Spinal cord (tissue), 9 donors: ENCODE measurements at regions not wholly inside any gene's neighbourhood (a gene's known extent, or its start where the extent isn't known, plus 50 kb on each side); places are given as distances from the start of the nearest gene placed in this dataset.

Experiments
- DNase-seq, 6 donors: peaks; one replicate each; pipeline versions ENCODE4 v3.0.0 to v3.0.0-alpha.2; 2013 to 2015; ENCODE audit warnings: low spot score in 6 of 6, low read depth in 4 of 6
- H3K27ac ChIP-seq: one replicate; pipeline ENCODE4 v1.5.1; 2013; ENCODE audit warnings: low read depth, low read length, control low read depth
- H3K27me3 ChIP-seq: one replicate; pipeline ENCODE4 v1.6.1; 2013; ENCODE audit warnings: low read length; ENCODE audit not compliant: control insufficient read depth, insufficient read depth
- H3K36me3 ChIP-seq: one replicate; pipeline ENCODE4 v1.6.1; 2013; ENCODE audit warnings: low read length; ENCODE audit not compliant: control insufficient read depth, insufficient read depth
- H3K4me1 ChIP-seq: one replicate; pipeline ENCODE4 v1.6.1; 2013; ENCODE audit warnings: low read length; ENCODE audit not compliant: control insufficient read depth, insufficient read depth
- H3K4me3 ChIP-seq: one replicate; pipeline ENCODE4 v1.5.1; 2013; ENCODE audit warnings: low read depth, low read length, control low read depth
- H3K9me3 ChIP-seq: one replicate; pipeline ENCODE4 v1.6.1; 2013; ENCODE audit warnings: low read length; ENCODE audit not compliant: control insufficient read depth, insufficient read depth
- WGBS: methylation state at CpG from one replicate; pipeline ENCODE4 v1.1.5; 2013; ENCODE audit warnings: missing lambda C conversion rate; ENCODE audit not compliant: insufficient coverage; 5-methylcytosine and 5-hydroxymethylcytosine counted together
- donor health status: healthy.

GRCh38 chr20:24827603-24828295 is 121.3 kb upstream of the CST7 start:
- 94% methylated on average over 4 of the region's 6 CpGs for WGBS
- H3K36me3 ChIP-seq: no peaks in the 10 kb centered on the region
- no peak overlapping the region for H3K27ac ChIP-seq
- H3K9me3 ChIP-seq: no peaks in the 10 kb centered on the region
- no peak for DNase-seq
- H3K4me3 ChIP-seq: no peak overlapping the region
- no peaks in the 10 kb centered on the region for H3K27me3 ChIP-seq
- H3K4me1 ChIP-seq: no peaks in the 10 kb centered on the region

GRCh38 chr20:24828992-24829648 is 119.9 kb upstream of the CST7 start:
- Histone ChIP-seq H3K27me3 (no peaks in the 10 kb centered on the region), H3K4me1 (no peaks in the 10 kb centered on the region), H3K27ac (no peak overlapping the region), H3K4me3 (no peak overlapping the region), H3K36me3 (no peaks in the 10 kb centered on the region), H3K9me3 (no peaks in the 10 kb centered on the region)
- no peak for DNase-seq
- 92% methylated on average over 7 of the region's 8 CpGs for WGBS

GRCh38 chr20:24829649-24830370 is 119.3 kb upstream of the CST7 start:
- H3K9me3 ChIP-seq: no peaks in the 10 kb centered on the region
- no peak overlapping the region for H3K4me3 ChIP-seq
- no peaks in the 10 kb centered on the region for H3K27me3 ChIP-seq
- 95% methylated on average over 3 of the region's 5 CpGs for whole genome bisulfite sequencing
- no peak overlapping the region for H3K27ac ChIP-seq
- DNase-seq: no peak
- no peaks in the 10 kb centered on the region for H3K4me1 ChIP-seq
- H3K36me3 ChIP-seq: no peaks in the 10 kb centered on the region

GRCh38 chr20:24830649-24831048 is 118.4 kb upstream of the CST7 start:
- H3K9me3 ChIP-seq: no peaks in the 10 kb centered on the region
- no peak overlapping the region for H3K27ac ChIP-seq
- no peak for DNase-seq
- no peaks in the 10 kb centered on the region for H3K4me1 ChIP-seq
- H3K4me3 ChIP-seq: no peak overlapping the region
- H3K27me3 ChIP-seq: no peaks in the 10 kb centered on the region
- H3K36me3 ChIP-seq: no peaks in the 10 kb centered on the region
- WGBS: 100% methylated on average over 1 of the region's 3 CpGs

- WGBS: 100% methylated on average over 1 of the region's 1 CpG
Observed at GRCh38 chr20:24831232-24831631, 117.8 kb upstream of the CST7 start.

GRCh38 chr20:24832518-24832917 is 116.6 kb upstream of the CST7 start:
- Histone ChIP-seq H3K4me3 (no peak overlapping the region), H3K9me3 (no peaks in the 10 kb centered on the region), H3K36me3 (no peaks in the 10 kb centered on the region), H3K27ac (no peak overlapping the region), H3K27me3 (no peaks in the 10 kb centered on the region), H3K4me1 (peaks cover 4% of the 10 kb centered on the region)
- DNase-seq: no peak
- no CpG with 5 or more reads among the region's 6 CpGs for WGBS

More at GRCh38 chr20:24831232-24831631, 117.8 kb upstream of the CST7 start:
- H3K4me1 ChIP-seq: no peaks in the 10 kb centered on the region
- no peak for DNase-seq
- no peaks in the 10 kb centered on the region for H3K27me3 ChIP-seq
- H3K27ac ChIP-seq: no peak overlapping the region
- no peaks in the 10 kb centered on the region for H3K36me3 ChIP-seq
- no peaks in the 10 kb centered on the region for H3K9me3 ChIP-seq
- H3K4me3 ChIP-seq: no peak overlapping the region

- no peaks in the 10 kb centered on the region for H3K36me3 ChIP-seq
- H3K4me3 ChIP-seq: no peak overlapping the region
- H3K4me1 ChIP-seq: peaks cover 4% of the 10 kb centered on the region
- H3K27ac ChIP-seq: no peak overlapping the region
- H3K27me3 ChIP-seq: no peaks in the 10 kb centered on the region
- H3K9me3 ChIP-seq: no peaks in the 10 kb centered on the region
- DNase-seq: no peak
- WGBS: 88% methylated on average over 5 of the region's 6 CpGs
Observed at GRCh38 chr20:24833592-24833991, 115.5 kb upstream of the CST7 start.

GRCh38 chr20:24834310-24834709 is 114.8 kb upstream of the CST7 start:
- no CpG with 5 or more reads among the region's 1 CpG for WGBS
- H3K4me1 ChIP-seq: peaks cover 4% of the 10 kb centered on the region
- no peak for DNase-seq
- H3K4me3 ChIP-seq: no peak overlapping the region
- H3K27ac ChIP-seq: no peak overlapping the region
- H3K27me3 ChIP-seq: no peaks in the 10 kb centered on the region
- no peaks in the 10 kb centered on the region for H3K9me3 ChIP-seq
- H3K36me3 ChIP-seq: no peaks in the 10 kb centered on the region

- DNase-seq: no peak
- H3K27ac ChIP-seq: no peak overlapping the region
- H3K4me1 ChIP-seq: peaks cover 4% of the 10 kb centered on the region
- H3K27me3 ChIP-seq: no peaks in the 10 kb centered on the region
- no peaks in the 10 kb centered on the region for H3K9me3 ChIP-seq
- H3K4me3 ChIP-seq: no peak overlapping the region
- 86% methylated on average over 3 of the region's 5 CpGs for WGBS
- no peaks in the 10 kb centered on the region for H3K36me3 ChIP-seq
Observed at GRCh38 chr20:24835195-24835594, 113.9 kb upstream of the CST7 start.
